SH-SY5Y (cell line): ENCODE measurements at regions not wholly inside any gene's neighbourhood (a gene's known extent, or its start where the extent isn't known, plus 50 kb on each side); places are given as distances from the start of the nearest gene placed in this dataset.

Experiments used
- GATA2 ChIP-seq: IDR thresholded peaks from 2 replicates; pipeline ENCODE4 v1.6.1; 2011; ENCODE audit warnings: mild to moderate bottlenecking, low read depth, low read length
- GATA3 ChIP-seq: IDR thresholded peaks from 2 replicates; pipeline ENCODE4 v1.6.1; 2011; ENCODE audit warnings: low read depth, mild to moderate bottlenecking, low read length, moderate library complexity

DNA sequence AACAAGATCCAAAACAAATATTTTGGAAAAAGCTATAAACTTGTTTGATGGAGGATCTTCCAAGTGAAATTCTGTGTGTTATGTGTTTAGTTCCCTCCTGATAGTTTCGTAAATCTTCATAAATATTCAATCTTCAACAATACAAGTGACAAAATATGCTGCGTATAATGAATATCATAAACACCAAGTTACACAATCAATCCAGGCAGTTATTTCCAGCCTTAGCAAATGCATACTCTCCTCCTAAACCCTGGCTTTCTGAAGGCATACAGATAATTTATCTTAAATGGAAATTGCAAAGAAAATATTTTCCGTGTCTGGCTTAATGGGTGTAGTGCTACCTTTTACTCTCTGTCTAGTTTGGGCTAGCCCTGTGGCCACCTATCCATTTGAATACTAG is 864.9 kb upstream of the ZWINT start:
- TF ChIP-seq GATA2 (no peak), GATA3 (no peak)
